PC-9 (cell line): ENCODE measurements at regions not wholly inside any gene's neighbourhood (a gene's known extent, or its start where the extent isn't known, plus 50 kb on each side); places are given as distances from the start of the nearest gene placed in this dataset.
"Not testable (repeated sequence)": the region's sequence is repeated elsewhere in the genome, so short reads cannot be mapped to it uniquely, and the experiment has no call there.

Source experiments
- CTCF ChIP-seq: fragments of 200-600 bp; sonication (generic); conservative IDR thresholded peaks from 2 replicates; pipeline ENCODE4 v1.6.1; 2017; ENCODE audit warnings: mixed run types, antibody characterized with exemption, mild to moderate bottlenecking, moderate library complexity
- EZH2 ChIP-seq: fragments of 200-600 bp; sonication (generic); IDR thresholded peaks from 2 replicates; pipeline ENCODE4 v1.8.0; 2017; ENCODE audit warnings: antibody characterized with exemption, low read depth

- TF ChIP-seq CTCF, EZH2: not testable (repeated sequence)
Observed at GRCh38 chrX:115881170-115881569, 289.4 kb upstream of the AGTR2 start.
